ENCODE measurements at regions not wholly inside any gene's neighbourhood (a gene's known extent, or its start where the extent isn't known, plus 50 kb on each side); places are given as distances from the start of the nearest gene placed in this dataset.

- H3K4me2 ChIP-seq (ENCODE audit: insufficient read depth, low read length): no peak overlapping the region
- BruUV-seq (replicated peaks): no TSS peak
- TF ChIP-seq, protein P1, sequence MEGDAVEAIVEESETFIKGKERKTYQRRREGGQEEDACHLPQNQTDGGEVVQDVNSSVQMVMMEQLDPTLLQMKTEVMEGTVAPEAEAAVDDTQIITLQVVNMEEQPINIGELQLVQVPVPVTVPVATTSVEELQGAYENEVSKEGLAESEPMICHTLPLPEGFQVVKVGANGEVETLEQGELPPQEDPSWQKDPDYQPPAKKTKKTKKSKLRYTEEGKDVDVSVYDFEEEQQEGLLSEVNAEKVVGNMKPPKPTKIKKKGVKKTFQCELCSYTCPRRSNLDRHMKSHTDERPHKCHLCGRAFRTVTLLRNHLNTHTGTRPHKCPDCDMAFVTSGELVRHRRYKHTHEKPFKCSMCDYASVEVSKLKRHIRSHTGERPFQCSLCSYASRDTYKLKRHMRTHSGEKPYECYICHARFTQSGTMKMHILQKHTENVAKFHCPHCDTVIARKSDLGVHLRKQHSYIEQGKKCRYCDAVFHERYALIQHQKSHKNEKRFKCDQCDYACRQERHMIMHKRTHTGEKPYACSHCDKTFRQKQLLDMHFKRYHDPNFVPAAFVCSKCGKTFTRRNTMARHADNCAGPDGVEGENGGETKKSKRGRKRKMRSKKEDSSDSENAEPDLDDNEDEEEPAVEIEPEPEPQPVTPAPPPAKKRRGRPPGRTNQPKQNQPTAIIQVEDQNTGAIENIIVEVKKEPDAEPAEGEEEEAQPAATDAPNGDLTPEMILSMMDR (IDR thresholded peaks at IDR 0.05; ENCODE audit: extremely low read depth in 1 of 2, insufficient read depth in 1 of 2, low read depth in 1 of 2, low read length in 2 of 2): no peak
- TF ChIP-seq EZH2 (IDR thresholded peaks at IDR 0.05; ENCODE audit: borderline replicate concordance, low read depth, low read length, severe bottlenecking) (no peak), GATA2 (IDR thresholded peaks at IDR 0.05; ENCODE audit: insufficient read depth, insufficient read length, low read depth, low read length) (no peak), FOS (IDR thresholded peaks at IDR 0.05; ENCODE audit: borderline replicate concordance, insufficient read depth, low read length) (no peak), POLR2A (IDR thresholded peaks at IDR 0.05; ENCODE audit: low read depth, low read length) (no peak), MYC (IDR thresholded peaks at IDR 0.05; ENCODE audit: low read depth, low read length) (no peak), POLR2AphosphoS5 (IDR thresholded peaks at IDR 0.05; ENCODE audit: insufficient read depth, low read depth, low read length) (no peak), JUN (IDR thresholded peaks at IDR 0.05; ENCODE audit: borderline replicate concordance, insufficient read depth, insufficient read length, low read depth) (no peak)
- TF ChIP-seq, protein P2, sequence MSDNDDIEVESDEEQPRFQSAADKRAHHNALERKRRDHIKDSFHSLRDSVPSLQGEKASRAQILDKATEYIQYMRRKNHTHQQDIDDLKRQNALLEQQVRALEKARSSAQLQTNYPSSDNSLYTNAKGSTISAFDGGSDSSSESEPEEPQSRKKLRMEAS (IDR thresholded peaks at IDR 0.05; ENCODE audit: insufficient read depth, insufficient read length): no peak
- H3K9me3 ChIP-seq (replicated peaks; ENCODE audit: control insufficient read depth, insufficient read depth, low read length): no peaks in the 10 kb centered on the region
- POLR2A ChIA-PET: no interaction called here
- no peak overlapping the region for H3K9ac ChIP-seq (replicated peaks; ENCODE audit: extremely low read depth, insufficient read depth, low read length)
- no peak overlapping the region for H3K27ac ChIP-seq (ENCODE audit: insufficient read depth, low read depth, low read length)
- H3K27me3 ChIP-seq (ENCODE audit: control insufficient read depth in 2 of 2, insufficient read depth in 2 of 2, low read length in 2 of 2): peaks cover 5% of the 10 kb centered on the region in 2 experiments
- H2AFZ ChIP-seq (ENCODE audit: low read depth, low read length): no peak overlapping the region
- DNase-seq (ENCODE audit: low read depth, low spot score) (no peak), FAIRE-seq (no peak)
- dilution Hi-C loops (cut with MboI; ENCODE audit: extremely low pct_ligation_motif_present, low sequenced_read_pairs) (no loop called here), intact Hi-C loops (cut with micrococcal nuclease) (no loop called here)
- peaks cover 3% of the 10 kb centered on the region for H4K20me1 ChIP-seq (replicated peaks; ENCODE audit: control insufficient read depth, extremely low read depth, insufficient read depth, low read length)
- no peaks in the 10 kb centered on the region for H3K79me2 ChIP-seq (ENCODE audit: control insufficient read depth, insufficient read depth, low read length)
- no peaks in the 10 kb centered on the region for H3K4me1 ChIP-seq (ENCODE audit: control insufficient read depth, extremely low read depth, insufficient read depth, low read length)
- CTCF ChIA-PET: interaction anchor here (1.6 kb wide), 1 partner anchor 33 kb away, joined by 3 read pairs; no protein-coding TSS in a partner anchor
- no peaks in the 10 kb centered on the region for H3K36me3 ChIP-seq (ENCODE audit: control insufficient read depth in 2 of 2, extremely low read depth in 1 of 2, insufficient read depth in 2 of 2, low read length in 2 of 2)
- no peak overlapping the region for H3K4me3 ChIP-seq (replicated peaks in 1 of 3; ENCODE audit: insufficient read depth in 1 of 3, low read depth in 1 of 3, low read length in 3 of 3)
- no peaks in the 10 kb centered on the region for H3K9me1 ChIP-seq (replicated peaks; ENCODE audit: control insufficient read depth, extremely low read depth, insufficient read depth, low read length)
These were observed 234.4 kb upstream of the RXFP2 start for GRCh38 chr13:31504918-31505317.

All from endothelial cell of umbilical vein (primary cell).